HG03066 (cell line): ENCODE measurements at regions not wholly inside any gene's neighbourhood (a gene's known extent, or its start where the extent isn't known, plus 50 kb on each side); places are given as distances from the start of the nearest gene placed in this dataset.

ENCODE experiments used
- ATAC-seq: cut with Tn5 transposase; IDR thresholded peaks from one replicate; pipeline ENCODE4 v1.9.1; 2021; ENCODE audit warnings: low read depth; ENCODE audit not compliant: unreplicated experiment

DNA sequence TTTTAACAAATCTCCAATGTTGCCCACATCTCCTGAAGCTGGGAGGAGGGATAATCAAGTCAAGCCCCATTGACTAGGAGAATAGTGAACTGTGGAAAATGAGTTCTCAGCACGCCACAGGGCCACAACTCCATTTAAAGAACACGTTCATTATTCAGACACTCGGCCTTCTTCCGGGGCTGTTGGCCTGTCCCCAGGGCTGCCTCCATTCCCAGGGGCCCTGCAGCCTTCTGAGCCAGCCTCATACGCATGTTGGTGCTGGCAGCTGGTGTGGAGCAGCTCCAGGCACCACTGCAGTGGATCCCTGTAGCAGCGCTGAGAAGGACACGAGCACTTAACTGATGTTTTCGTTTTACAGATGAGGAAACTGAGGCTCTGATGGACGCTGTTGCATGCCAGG, 87.5 kb upstream of the RCN1 start:
- no peak for ATAC-seq

GRCh38 chr11:32002311-32002710, 88.6 kb upstream of the RCN1 start:
- no peak for ATAC-seq

GRCh38 chr11:31997955-31998354, 92.9 kb upstream of the RCN1 start:
- ATAC-seq: no peak

DNA sequence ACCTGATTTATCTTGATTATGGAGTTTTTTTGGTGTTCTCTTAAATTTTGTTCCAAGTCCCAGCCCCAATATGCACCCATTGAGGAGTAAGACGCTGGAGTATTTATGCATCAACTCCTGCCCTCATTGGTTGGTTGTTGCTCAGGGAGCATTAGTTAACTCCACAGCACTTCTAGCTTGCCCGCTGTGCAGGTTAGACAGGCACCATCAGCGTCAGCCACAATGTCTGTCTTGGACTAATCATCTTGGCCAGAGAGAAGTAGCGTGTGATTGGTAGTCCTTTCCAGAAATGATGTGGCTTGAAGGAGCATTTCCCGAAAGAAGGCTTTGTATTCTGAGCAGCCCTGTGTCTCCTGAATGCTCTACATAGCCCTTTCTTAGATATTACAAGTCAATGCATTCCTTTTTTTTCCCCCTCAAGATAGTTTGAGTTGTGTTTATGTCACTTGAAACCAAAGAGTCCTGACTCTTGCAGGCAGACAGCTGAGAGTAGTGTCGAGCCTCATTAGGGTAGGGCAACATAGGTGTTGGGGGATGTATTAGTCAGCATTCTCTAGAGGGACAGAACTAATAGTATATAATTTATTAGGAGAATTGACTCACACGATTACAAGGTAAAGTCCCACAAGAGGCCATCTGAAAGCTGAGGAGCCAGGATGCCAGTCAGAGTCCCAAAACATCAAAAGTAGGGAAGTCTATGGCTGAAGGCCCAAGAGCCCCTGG, 94.6 kb upstream of the RCN1 start:
- no peak for ATAC-seq

DNA sequence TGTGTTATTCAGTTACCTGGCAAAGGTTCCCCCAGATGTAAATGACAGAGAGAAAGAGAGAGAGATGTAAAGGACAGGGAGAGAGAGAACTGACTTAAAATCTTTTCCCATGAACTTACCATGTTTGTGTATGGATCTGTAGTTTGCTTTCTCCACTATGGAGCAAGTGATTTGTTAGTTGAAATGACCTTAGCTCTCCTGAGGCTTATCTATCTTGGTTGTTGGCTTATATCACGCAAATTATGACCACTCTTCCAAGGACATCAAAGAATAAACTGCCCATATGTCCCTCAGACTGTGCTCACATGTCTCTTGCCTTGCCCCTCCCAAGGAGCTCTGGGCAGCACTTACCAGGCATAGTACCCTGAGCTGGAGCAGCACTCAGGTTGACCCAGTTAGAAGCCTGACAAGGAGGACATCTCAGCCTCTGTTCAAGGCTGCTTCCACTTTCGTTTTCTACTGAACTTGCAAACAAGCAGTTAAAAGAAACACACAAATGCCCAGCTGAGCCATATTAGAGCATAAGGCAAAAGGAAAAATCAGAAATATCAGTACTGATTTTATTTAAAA, 95.3 kb upstream of the RCN1 start:
- peak; percentile 89 for ATAC-seq

DNA sequence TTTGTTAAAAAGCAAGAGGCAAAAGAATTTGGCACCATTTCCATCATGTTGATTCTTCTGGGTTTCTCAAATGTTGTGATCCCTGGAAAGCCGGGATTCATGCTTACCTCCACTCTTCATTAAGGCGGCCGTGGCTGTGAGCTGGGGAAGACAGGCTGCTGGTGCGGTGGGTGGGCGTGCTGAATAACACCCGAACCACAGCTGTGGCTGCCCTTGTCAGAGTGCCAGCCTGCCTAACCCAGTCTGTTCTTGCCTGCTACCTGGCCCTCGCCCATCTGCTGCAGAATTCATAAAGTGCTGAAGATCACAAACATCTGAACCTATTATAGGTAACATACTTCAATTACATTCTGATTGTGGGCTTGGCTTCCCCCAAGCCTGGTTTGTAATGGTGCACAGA, 95.8 kb upstream of the RCN1 start:
- ATAC-seq: no peak

GRCh38 chr11:31987118-31988005, 103.5 kb upstream of the RCN1 start:
- ATAC-seq: no peak

DNA sequence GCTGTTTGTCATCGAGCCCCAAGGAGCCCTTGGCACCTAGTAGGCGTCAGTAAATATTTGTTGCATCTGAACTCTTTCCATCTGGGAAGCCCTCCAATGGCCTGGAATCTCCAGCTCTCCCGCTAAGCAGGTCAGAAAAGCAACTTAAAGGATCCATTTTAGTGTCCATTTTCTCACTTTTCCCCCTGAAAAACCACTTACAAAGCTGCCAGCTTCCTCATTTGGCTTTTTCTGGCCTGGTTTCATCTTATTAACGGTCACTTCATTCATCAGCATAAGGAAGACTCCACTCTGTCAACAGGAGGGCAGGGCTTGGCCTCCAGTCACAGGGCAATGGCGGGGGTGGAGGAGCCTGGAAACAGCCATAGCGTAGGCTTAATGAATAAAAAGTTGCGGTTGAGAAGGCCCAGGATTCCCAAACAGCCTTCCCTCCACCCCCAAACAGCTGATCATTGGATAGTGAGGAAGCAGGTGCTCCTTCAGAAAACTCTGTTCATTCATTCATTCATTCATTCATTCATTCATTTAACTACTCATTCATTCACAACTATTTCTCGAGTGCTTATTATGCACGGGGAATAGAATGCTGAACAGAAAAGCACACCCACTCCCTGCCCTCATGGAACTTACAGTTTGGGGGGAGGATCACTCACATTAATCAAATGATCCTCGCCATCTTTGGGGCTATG, 104.5 kb upstream of the RCN1 start:
- no peak for ATAC-seq

DNA sequence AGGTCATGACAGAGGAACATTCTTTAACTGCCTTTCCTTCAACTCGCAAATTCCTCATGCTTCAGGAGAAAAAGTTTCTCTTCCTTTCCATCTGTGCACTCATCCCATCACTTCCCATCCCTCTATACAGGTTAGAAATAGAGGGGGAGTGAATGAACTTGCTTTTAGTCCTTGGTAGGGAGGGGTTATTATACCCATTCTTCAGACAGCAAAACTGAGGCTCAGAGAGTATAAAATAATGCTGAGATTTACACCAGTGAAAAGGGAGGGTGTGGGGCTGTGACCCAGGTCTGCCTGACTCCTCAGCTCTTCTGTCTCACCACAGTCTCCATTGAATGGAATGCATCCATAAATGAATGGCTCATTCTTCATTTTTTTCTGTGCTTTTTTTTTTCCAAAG, 109.4 kb upstream of the RCN1 start:
- ATAC-seq: no peak

- no peak for ATAC-seq
Observed at GRCh38 chr11:31977343-31977742, 113.5 kb upstream of the RCN1 start.

- ATAC-seq: no peak
Observed at GRCh38 chr11:31974366-31975136, 116.3 kb upstream of the RCN1 start.

GRCh38 chr11:31973172-31973571, 117.7 kb upstream of the RCN1 start:
- ATAC-seq: no peak

- ATAC-seq: no peak
Observed at GRCh38 chr11:31972623-31973022, 118.3 kb upstream of the RCN1 start.

DNA sequence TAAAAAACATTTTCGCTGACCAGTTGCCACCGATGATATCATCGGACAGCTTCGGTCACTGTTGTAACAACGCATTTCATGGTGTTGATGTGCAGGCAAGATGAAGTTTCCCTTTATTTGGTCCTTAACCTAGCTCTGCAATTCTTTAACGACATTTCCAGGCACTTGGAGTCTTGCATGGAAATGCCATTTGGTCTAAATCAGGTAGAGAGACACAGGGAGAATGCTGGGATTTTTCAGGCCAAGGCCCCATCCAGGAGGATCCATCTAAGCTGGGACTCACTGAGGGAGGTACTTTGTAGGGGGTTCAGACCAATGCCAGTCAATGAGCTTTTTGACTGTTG, 121.5 kb upstream of the RCN1 start:
- no peak for ATAC-seq

DNA sequence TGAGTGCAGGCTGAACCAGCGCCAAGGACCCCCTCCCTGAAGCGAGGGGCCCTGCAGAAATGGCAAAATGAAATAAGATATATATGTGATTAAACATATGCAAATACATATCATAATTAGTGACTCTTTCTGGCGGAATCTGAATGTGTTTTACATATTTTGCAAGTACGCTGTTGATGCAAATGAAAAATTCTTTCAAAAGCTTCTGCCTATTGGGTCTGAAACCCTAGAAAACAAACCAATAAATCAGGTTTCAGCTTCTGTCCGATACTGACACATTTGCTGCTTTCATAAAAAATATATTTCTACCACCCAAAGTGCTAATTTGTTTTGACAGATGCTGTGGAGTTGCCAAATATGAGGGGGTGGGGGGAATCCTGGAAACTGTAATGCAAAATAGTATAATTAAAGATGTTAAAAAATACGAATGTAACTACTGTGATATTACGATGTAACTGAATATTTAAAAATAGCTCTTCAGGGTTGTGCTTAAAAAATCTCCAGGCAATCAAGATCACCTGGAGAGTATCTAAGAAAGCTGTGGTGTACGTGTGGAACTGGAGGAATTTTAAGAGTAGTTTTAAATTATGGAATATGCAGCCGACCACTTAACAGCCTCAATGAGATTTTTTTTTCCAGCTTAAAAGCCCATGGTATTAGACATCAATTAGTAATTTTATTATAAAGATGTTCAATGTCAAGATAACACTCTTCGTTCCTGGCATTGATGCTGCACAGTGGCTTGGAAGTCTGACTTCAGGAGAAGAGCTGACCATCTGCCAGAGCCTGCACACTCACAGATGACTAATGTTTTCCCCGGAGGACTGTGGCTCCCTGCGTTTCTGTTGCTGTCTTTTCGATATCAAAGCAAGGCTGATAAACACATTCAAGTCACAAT, 122.2 kb upstream of the RCN1 start:
- no peak for ATAC-seq

DNA sequence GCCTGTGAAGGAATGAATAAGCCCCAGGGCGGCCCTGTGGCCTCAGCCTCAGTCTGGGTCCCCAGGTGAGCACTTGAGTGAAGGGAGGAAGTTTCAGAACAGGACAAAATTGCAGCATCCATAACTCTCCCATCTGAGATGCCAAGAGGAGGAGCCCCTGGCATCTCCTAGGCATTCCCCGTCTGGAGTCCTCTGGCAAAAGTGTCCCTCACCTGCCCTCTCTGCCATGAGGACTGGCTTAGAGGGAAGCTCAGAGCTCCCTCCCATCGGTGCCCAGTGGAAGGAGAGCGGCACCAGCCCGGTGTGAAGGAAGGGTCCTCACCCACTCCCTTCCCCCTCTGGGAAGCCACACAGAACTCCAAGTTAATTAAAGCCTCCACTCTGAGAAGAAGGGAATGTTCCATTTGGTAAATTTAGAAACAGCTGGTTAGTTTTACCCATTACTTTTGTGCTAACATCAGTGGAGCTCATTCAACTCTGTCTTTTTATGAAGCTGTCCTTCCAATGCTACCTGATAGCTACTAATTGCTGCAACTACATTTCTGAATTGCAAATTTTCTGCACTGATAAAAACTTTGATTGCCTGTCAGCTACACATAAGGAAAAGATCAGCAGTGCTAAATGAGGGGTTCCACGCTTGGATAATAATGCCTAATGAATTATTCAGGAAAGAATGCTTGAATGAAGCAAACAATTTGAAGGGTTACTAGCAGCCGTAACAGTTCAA, 123.3 kb upstream of the RCN1 start:
- no peak for ATAC-seq

- no peak for ATAC-seq
Observed at GRCh38 chr11:31966846-31967245, 124.0 kb upstream of the RCN1 start.

- no peak for ATAC-seq
Observed at GRCh38 chr11:31964181-31964580, 126.7 kb upstream of the RCN1 start.

DNA sequence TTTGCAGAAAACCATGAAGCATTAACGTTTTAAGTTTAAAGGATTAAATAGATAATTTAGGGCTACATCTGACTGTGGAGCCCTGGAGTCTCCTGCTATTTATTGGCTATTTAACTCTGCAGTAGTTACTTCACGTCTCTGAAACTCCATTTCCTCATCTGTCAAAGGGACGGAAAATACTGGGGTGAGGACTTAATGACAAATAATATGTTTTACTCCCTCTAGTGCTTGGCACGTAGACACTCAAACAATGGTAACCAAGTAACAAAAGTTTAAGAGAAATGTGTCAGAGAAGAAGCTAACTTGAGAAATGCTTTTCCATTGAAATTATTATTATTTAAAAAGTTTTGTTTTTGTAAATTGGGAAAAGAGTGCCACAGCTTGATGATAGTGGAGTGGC, 130.7 kb upstream of the RCN1 start:
- no peak for ATAC-seq
